ENCODE measurements at regions not wholly inside any gene's neighbourhood (a gene's known extent, or its start where the extent isn't known, plus 50 kb on each side); places are given as distances from the start of the nearest gene placed in this dataset.
"Not testable (repeated sequence)": the region's sequence is repeated elsewhere in the genome, so short reads cannot be mapped to it uniquely, and the experiment has no call there.

- H3K27me3 ChIP-seq (ENCODE audit: control insufficient read depth, insufficient read depth, low read length) = no peaks in the 10 kb centered on the region
- H3K27ac ChIP-seq (ENCODE audit: insufficient read depth, low read length, poor library complexity, severe bottlenecking) = no peak overlapping the region
- no peaks in the 10 kb centered on the region for H3K4me1 ChIP-seq (ENCODE audit: control insufficient read depth, insufficient read depth, low read length, poor library complexity, severe bottlenecking)
- H3K36me3 ChIP-seq (ENCODE audit: control insufficient read depth, insufficient read depth, low read length) = no peaks in the 10 kb centered on the region
- Mint-ChIP-seq H3K9me3 (peaks cover 0 to 4% (median 0%) of the 10 kb centered on the region in 7 donors), H3K36me3 (no peaks in the 10 kb centered on the region), H3K4me1 (no peaks in the 10 kb centered on the region), H3K4me3 (no peak overlapping the region), H3K27ac (no peak overlapping the region), H3K27me3 (no peaks in the 10 kb centered on the region)
- no peak overlapping the region for H3K4me3 ChIP-seq (ENCODE audit: low read depth, low read length)
- no peaks in the 10 kb centered on the region for H3K9me3 ChIP-seq (ENCODE audit: control insufficient read depth in 2 of 2, low read length in 2 of 2)
- DNase-seq = no peak
- no peak for ATAC-seq (ENCODE audit: low read depth in 2 of 2)
These were observed 524.2 kb upstream of the CRIM1 start for GRCh38 chr2:35831385-35831784.

DNA sequence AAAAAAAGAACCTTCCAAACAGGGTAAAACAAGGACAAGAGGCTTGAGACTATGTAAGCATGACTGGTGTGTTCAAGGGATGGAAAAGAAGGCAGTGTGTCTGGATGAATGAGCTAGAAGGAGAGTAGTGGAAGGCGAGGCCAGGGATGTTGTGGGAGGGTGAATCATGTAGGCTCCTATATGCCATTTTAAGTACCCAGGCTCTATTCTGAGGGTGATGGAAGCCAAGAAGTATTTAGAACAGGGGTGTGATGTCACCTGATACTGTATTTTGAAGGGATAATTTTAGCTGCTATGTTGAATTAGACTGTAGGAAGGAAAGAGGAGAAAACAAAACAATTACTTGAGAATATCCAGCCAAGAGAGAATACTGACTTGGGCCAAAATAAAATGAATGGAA, 524.7 kb upstream of the CRIM1 start:
- Histone ChIP-seq H3K4me1 (ENCODE audit: control insufficient read depth, insufficient read depth, low read length, poor library complexity, severe bottlenecking) (no peaks in the 10 kb centered on the region), H3K36me3 (ENCODE audit: control insufficient read depth, insufficient read depth, low read length) (no peaks in the 10 kb centered on the region), H3K27me3 (ENCODE audit: control insufficient read depth, insufficient read depth, low read length) (no peaks in the 10 kb centered on the region), H3K9me3 (ENCODE audit: control insufficient read depth in 2 of 2, low read length in 2 of 2) (no peaks in the 10 kb centered on the region), H3K27ac (ENCODE audit: insufficient read depth, low read length, poor library complexity, severe bottlenecking) (no peak overlapping the region), H3K4me3 (ENCODE audit: low read depth, low read length) (no peak overlapping the region)
- Mint-ChIP-seq H3K4me1 (no peaks in the 10 kb centered on the region), H3K36me3 (no peaks in the 10 kb centered on the region), H3K9me3 (peaks cover 0 to 4% (median 0%) of the 10 kb centered on the region in 7 donors), H3K27ac (no peak overlapping the region), H3K4me3 (no peak overlapping the region), H3K27me3 (no peaks in the 10 kb centered on the region)
- DNase-seq (no peak), ATAC-seq (ENCODE audit: low read depth in 2 of 2) (no peak)

- no peak for ATAC-seq (ENCODE audit: low read depth in 2 of 2)
- H3K4me1 Mint-ChIP-seq = no peaks in the 10 kb centered on the region
- no peak for DNase-seq
- Histone ChIP-seq H3K27ac (ENCODE audit: insufficient read depth, low read length, poor library complexity, severe bottlenecking) (no peak overlapping the region), H3K4me1 (ENCODE audit: control insufficient read depth, insufficient read depth, low read length, poor library complexity, severe bottlenecking) (no peaks in the 10 kb centered on the region), H3K27me3 (ENCODE audit: control insufficient read depth, insufficient read depth, low read length) (no peaks in the 10 kb centered on the region), H3K9me3 (ENCODE audit: control insufficient read depth in 2 of 2, low read length in 2 of 2) (no peaks in the 10 kb centered on the region), H3K36me3 (ENCODE audit: control insufficient read depth, insufficient read depth, low read length) (no peaks in the 10 kb centered on the region), H3K4me3 (ENCODE audit: low read depth, low read length) (no peak overlapping the region)
- no peaks in the 10 kb centered on the region for H3K36me3 Mint-ChIP-seq
- no peak overlapping the region for H3K27ac Mint-ChIP-seq
- no peak overlapping the region for H3K4me3 Mint-ChIP-seq
- H3K9me3 Mint-ChIP-seq = no peaks in the 10 kb centered on the region
- H3K27me3 Mint-ChIP-seq = no peaks in the 10 kb centered on the region
These were observed 528.5 kb upstream of the CRIM1 start for GRCh38 chr2:35827086-35827485.

DNA sequence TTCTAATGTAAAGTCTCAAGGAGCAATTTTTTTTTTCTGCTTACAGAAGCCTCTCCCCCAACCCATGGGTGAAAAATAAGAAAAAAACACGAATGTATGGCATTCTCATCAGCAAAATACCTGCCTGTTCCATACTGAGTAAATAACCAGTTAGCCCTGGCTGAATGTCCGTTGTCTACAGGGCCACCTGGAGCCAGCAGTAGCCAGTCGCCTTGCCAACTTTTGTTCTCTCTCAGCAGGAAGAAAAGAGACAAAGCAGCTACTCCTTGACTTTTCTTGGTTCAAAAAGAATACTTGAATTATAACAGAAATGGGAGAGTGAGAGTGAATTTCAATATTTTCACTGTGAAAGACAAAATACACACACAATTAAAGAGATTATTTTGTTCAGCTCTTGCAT, 532.9 kb upstream of the CRIM1 start:
- no peaks in the 10 kb centered on the region for H3K9me3 ChIP-seq (ENCODE audit: control insufficient read depth in 2 of 2, low read length in 2 of 2)
- no peaks in the 10 kb centered on the region for H3K4me1 ChIP-seq (ENCODE audit: control insufficient read depth, insufficient read depth, low read length, poor library complexity, severe bottlenecking)
- Mint-ChIP-seq H3K36me3 (no peaks in the 10 kb centered on the region), H3K4me3 (no peak overlapping the region), H3K27ac (no peak overlapping the region), H3K4me1 (no peaks in the 10 kb centered on the region), H3K9me3 (no peaks in the 10 kb centered on the region), H3K27me3 (no peaks in the 10 kb centered on the region)
- no peak overlapping the region for H3K4me3 ChIP-seq (ENCODE audit: low read depth, low read length)
- no peak for ATAC-seq (ENCODE audit: low read depth in 2 of 2)
- no peaks in the 10 kb centered on the region for H3K36me3 ChIP-seq (ENCODE audit: control insufficient read depth, insufficient read depth, low read length)
- H3K27me3 ChIP-seq (ENCODE audit: control insufficient read depth, insufficient read depth, low read length) = peaks cover 1% of the 10 kb centered on the region
- H3K27ac ChIP-seq (ENCODE audit: insufficient read depth, low read length, poor library complexity, severe bottlenecking) = no peak overlapping the region
- no peak for DNase-seq

GRCh38 chr2:35821675-35822074, 533.9 kb upstream of the CRIM1 start:
- Histone ChIP-seq H3K27ac (ENCODE audit: insufficient read depth, low read length, poor library complexity, severe bottlenecking) (no peak overlapping the region), H3K27me3 (ENCODE audit: control insufficient read depth, insufficient read depth, low read length) (peaks cover 1% of the 10 kb centered on the region), H3K4me3 (ENCODE audit: low read depth, low read length) (no peak overlapping the region), H3K36me3 (ENCODE audit: control insufficient read depth, insufficient read depth, low read length) (no peaks in the 10 kb centered on the region), H3K9me3 (ENCODE audit: control insufficient read depth in 2 of 2, low read length in 2 of 2) (no peaks in the 10 kb centered on the region), H3K4me1 (ENCODE audit: control insufficient read depth, insufficient read depth, low read length, poor library complexity, severe bottlenecking) (no peaks in the 10 kb centered on the region)
- ATAC-seq (ENCODE audit: low read depth in 2 of 2) = no peak
- H3K4me1 Mint-ChIP-seq = no peaks in the 10 kb centered on the region
- no peak overlapping the region for H3K4me3 Mint-ChIP-seq
- H3K36me3 Mint-ChIP-seq = no peaks in the 10 kb centered on the region
- H3K27ac Mint-ChIP-seq = no peak overlapping the region
- no peaks in the 10 kb centered on the region for H3K27me3 Mint-ChIP-seq
- H3K9me3 Mint-ChIP-seq = no peaks in the 10 kb centered on the region
- no peak for DNase-seq

DNA sequence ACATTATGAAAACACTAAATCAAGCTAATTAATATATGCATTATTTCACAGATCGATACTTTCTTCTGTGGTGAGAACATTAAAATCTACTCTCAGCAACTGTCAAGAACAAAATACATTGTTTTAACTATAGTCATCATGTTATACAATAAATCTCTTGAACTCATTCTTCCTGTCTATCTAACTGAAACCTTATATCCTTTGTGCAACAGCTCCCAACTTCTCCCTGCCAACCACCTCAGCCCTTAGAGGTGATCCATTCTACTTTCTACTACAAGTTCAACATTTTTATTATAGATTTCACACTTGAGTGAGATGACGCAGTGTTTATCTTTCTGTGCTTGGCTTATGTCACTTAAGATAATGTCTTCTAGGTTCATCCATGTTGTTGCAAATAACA, 535.2 kb upstream of the CRIM1 start:
- Mint-ChIP-seq H3K36me3 (no peaks in the 10 kb centered on the region), H3K27ac (no peak overlapping the region), H3K4me3 (no peak overlapping the region), H3K27me3 (no peaks in the 10 kb centered on the region), H3K9me3 (peaks cover 0 to 2% (median 0%) of the 10 kb centered on the region in 7 donors), H3K4me1 (no peaks in the 10 kb centered on the region)
- ATAC-seq (ENCODE audit: low read depth in 2 of 2) (no peak), DNase-seq (no peak)
- Histone ChIP-seq H3K9me3 (ENCODE audit: control insufficient read depth in 2 of 2, low read length in 2 of 2) (no peaks in the 10 kb centered on the region), H3K4me1 (ENCODE audit: control insufficient read depth, insufficient read depth, low read length, poor library complexity, severe bottlenecking) (no peaks in the 10 kb centered on the region), H3K27me3 (ENCODE audit: control insufficient read depth, insufficient read depth, low read length) (peaks cover 1% of the 10 kb centered on the region), H3K4me3 (ENCODE audit: low read depth, low read length) (no peak overlapping the region), H3K27ac (ENCODE audit: insufficient read depth, low read length, poor library complexity, severe bottlenecking) (no peak overlapping the region), H3K36me3 (ENCODE audit: control insufficient read depth, insufficient read depth, low read length) (no peaks in the 10 kb centered on the region)

GRCh38 chr2:35819033-35819432, 536.5 kb upstream of the CRIM1 start:
- H3K36me3 ChIP-seq (ENCODE audit: control insufficient read depth, insufficient read depth, low read length) = no peaks in the 10 kb centered on the region
- no peak for ATAC-seq (ENCODE audit: low read depth in 2 of 2)
- H3K4me1 Mint-ChIP-seq = no peaks in the 10 kb centered on the region

DNA sequence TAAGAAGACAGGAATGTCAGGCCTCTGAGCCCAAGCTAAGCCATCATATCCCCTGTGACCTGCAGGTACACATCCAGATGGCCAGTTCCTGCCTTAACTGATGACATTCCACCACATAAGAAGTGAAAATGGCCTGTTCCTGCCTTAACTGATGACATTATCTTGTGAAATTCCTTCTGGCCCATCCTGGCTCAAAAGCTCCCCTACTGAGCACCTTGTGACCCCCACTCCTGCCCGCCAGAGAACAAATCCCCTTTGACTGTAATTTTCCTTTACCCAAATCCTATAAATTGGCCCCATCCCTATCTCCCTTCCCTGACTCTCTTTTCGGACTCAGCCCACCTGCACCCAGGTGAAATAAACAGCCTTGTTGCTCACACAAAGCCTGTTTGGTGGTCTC, 537.2 kb upstream of the CRIM1 start:
- not testable (repeated sequence) for H3K27me3 ChIP-seq (ENCODE audit: control insufficient read depth, insufficient read depth, low read length); H3K36me3 ChIP-seq (ENCODE audit: control insufficient read depth, insufficient read depth, low read length); H3K4me1 ChIP-seq (ENCODE audit: control insufficient read depth, insufficient read depth, low read length, poor library complexity, severe bottlenecking); H3K4me3 ChIP-seq (ENCODE audit: low read depth, low read length); H3K9me3 ChIP-seq (ENCODE audit: control insufficient read depth in 2 of 2, low read length in 2 of 2); H3K4me1 Mint-ChIP-seq; H3K27me3 Mint-ChIP-seq; H3K36me3 Mint-ChIP-seq; H3K27ac ChIP-seq (ENCODE audit: insufficient read depth, low read length, poor library complexity, severe bottlenecking); H3K4me3 Mint-ChIP-seq; DNase-seq; H3K9me3 Mint-ChIP-seq; ATAC-seq (ENCODE audit: low read depth in 2 of 2)
- peak overlapping the region in 1 of 3 donors; percentile 76 for H3K27ac Mint-ChIP-seq

More at GRCh38 chr2:35819033-35819432, 536.5 kb upstream of the CRIM1 start:
- Histone ChIP-seq H3K9me3 (ENCODE audit: control insufficient read depth in 2 of 2, low read length in 2 of 2) (no peaks in the 10 kb centered on the region), H3K27me3 (ENCODE audit: control insufficient read depth, insufficient read depth, low read length) (peaks cover 1% of the 10 kb centered on the region), H3K4me3 (ENCODE audit: low read depth, low read length) (no peak overlapping the region), H3K27ac (ENCODE audit: insufficient read depth, low read length, poor library complexity, severe bottlenecking) (no peak overlapping the region), H3K4me1 (ENCODE audit: control insufficient read depth, insufficient read depth, low read length, poor library complexity, severe bottlenecking) (no peaks in the 10 kb centered on the region)
- DNase-seq = no peak
- H3K4me3 Mint-ChIP-seq = no peak overlapping the region
- no peaks in the 10 kb centered on the region for H3K27me3 Mint-ChIP-seq
- H3K36me3 Mint-ChIP-seq = no peaks in the 10 kb centered on the region
- H3K9me3 Mint-ChIP-seq = peaks cover 0 to 2% (median 0%) of the 10 kb centered on the region in 7 donors
- no peak overlapping the region for H3K27ac Mint-ChIP-seq

Measured in CD4-positive, CD25-positive, alpha-beta regulatory T cell (primary cell).